ENCODE measurements at regions not wholly inside any gene's neighbourhood (a gene's known extent, or its start where the extent isn't known, plus 50 kb on each side); places are given as distances from the start of the nearest gene placed in this dataset.

GRCh38 chr12:58368001-58368400, 426.6 kb downstream of the ATP23 start:
- no peaks in the 10 kb centered on the region for H3K9me2 ChIP-seq (ENCODE audit: low read depth, low read length)
- H3K9me3 ChIP-seq (ENCODE audit: low read length): no peaks in the 10 kb centered on the region
- no peaks in the 10 kb centered on the region for H4K20me1 ChIP-seq (ENCODE audit: insufficient read depth, low read length)
- H3K27me3 ChIP-seq (ENCODE audit: insufficient read depth, low read length): no peaks in the 10 kb centered on the region; the same call in 1 of the 2 replicates
- no peak overlapping the region for H3K27ac ChIP-seq (ENCODE audit: low read depth, low read length, poor library complexity, severe bottlenecking)
- no peak for TF ChIP-seq EZH2 (IDR thresholded peaks at IDR 0.05; ENCODE audit: borderline replicate concordance, low read length)
- TF ChIP-seq CTCF (IDR thresholded peaks at IDR 0.05; ENCODE audit: low read length): no peak
- H2AFZ ChIP-seq (ENCODE audit: low read length): no peak overlapping the region
- H3K79me2 ChIP-seq (ENCODE audit: insufficient read depth, low read length): no peaks in the 10 kb centered on the region
- no peaks in the 10 kb centered on the region for H3F3A ChIP-seq (ENCODE audit: insufficient read depth, low read length)
- no peak overlapping the region for H3K4me2 ChIP-seq (ENCODE audit: low read length)
- no peaks in the 10 kb centered on the region for H3K36me3 ChIP-seq (ENCODE audit: insufficient read depth, low read length)
- H3K9ac ChIP-seq (ENCODE audit: low read length): no peak overlapping the region
- H3K4me1 ChIP-seq (ENCODE audit: insufficient read depth, low read length, severe bottlenecking): no peaks in the 10 kb centered on the region
- H3K4me3 ChIP-seq (ENCODE audit: low read depth, low read length, poor library complexity, severe bottlenecking): no peak overlapping the region

- H4K20me1 ChIP-seq (ENCODE audit: insufficient read depth, low read length): no peaks in the 10 kb centered on the region
- H3F3A ChIP-seq (ENCODE audit: insufficient read depth, low read length): no peaks in the 10 kb centered on the region
- no peaks in the 10 kb centered on the region for H3K79me2 ChIP-seq (ENCODE audit: insufficient read depth, low read length)
- no peak overlapping the region for H3K4me2 ChIP-seq (ENCODE audit: low read length)
- no peaks in the 10 kb centered on the region; the same call in 1 of the 2 replicates for H3K27me3 ChIP-seq (ENCODE audit: insufficient read depth, low read length)
- H3K9me3 ChIP-seq (ENCODE audit: low read length): no peaks in the 10 kb centered on the region
- no peak overlapping the region for H3K4me3 ChIP-seq (ENCODE audit: low read depth, low read length, poor library complexity, severe bottlenecking)
- no peak overlapping the region for H2AFZ ChIP-seq (ENCODE audit: low read length)
- TF ChIP-seq EZH2 (IDR thresholded peaks at IDR 0.05; ENCODE audit: borderline replicate concordance, low read length): no peak
- TF ChIP-seq CTCF (IDR thresholded peaks at IDR 0.05; ENCODE audit: low read length): no peak
- no peaks in the 10 kb centered on the region for H3K9me2 ChIP-seq (ENCODE audit: low read depth, low read length)
- H3K27ac ChIP-seq (ENCODE audit: low read depth, low read length, poor library complexity, severe bottlenecking): no peak overlapping the region
- H3K4me1 ChIP-seq (ENCODE audit: insufficient read depth, low read length, severe bottlenecking): no peaks in the 10 kb centered on the region
- H3K9ac ChIP-seq (ENCODE audit: low read length): no peak overlapping the region
- H3K36me3 ChIP-seq (ENCODE audit: insufficient read depth, low read length): no peaks in the 10 kb centered on the region
These were observed 428.2 kb downstream of the ATP23 start for GRCh38 chr12:58369576-58369975.

DNA sequence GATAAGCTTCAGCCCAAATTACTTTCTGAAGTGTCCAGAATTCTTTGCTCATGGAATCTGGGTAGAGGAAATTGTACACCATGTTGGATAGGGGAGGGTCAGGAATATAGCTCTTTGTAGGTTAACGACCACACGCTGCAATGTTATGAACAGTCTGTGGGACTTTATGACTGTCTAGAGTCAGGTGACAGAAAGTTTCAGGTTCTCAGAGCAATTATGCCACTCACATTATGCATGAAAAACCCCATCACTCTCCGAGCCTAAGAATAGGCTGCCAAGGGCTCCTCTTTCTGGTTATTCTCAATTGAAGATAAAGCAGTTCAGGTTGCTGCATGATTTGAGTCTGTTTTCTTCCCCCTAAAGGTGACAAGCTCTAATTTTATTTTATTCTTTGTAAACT, 430.9 kb downstream of the ATP23 start:
- no peaks in the 10 kb centered on the region for H3K9me3 ChIP-seq (ENCODE audit: low read length)
- H3K27ac ChIP-seq (ENCODE audit: low read depth, low read length, poor library complexity, severe bottlenecking): no peak overlapping the region
- no peaks in the 10 kb centered on the region for H4K20me1 ChIP-seq (ENCODE audit: insufficient read depth, low read length)
- no peaks in the 10 kb centered on the region for H3K4me1 ChIP-seq (ENCODE audit: insufficient read depth, low read length, severe bottlenecking)
- no peaks in the 10 kb centered on the region for H3K9me2 ChIP-seq (ENCODE audit: low read depth, low read length)
- no peaks in the 10 kb centered on the region; the same call in 1 of the 2 replicates for H3K27me3 ChIP-seq (ENCODE audit: insufficient read depth, low read length)
- H3K4me2 ChIP-seq (ENCODE audit: low read length): no peak overlapping the region
- no peaks in the 10 kb centered on the region for H3K36me3 ChIP-seq (ENCODE audit: insufficient read depth, low read length)
- H3K79me2 ChIP-seq (ENCODE audit: insufficient read depth, low read length): no peaks in the 10 kb centered on the region
- no peak overlapping the region for H2AFZ ChIP-seq (ENCODE audit: low read length)
- H3K9ac ChIP-seq (ENCODE audit: low read length): no peak overlapping the region
- no peak overlapping the region for H3K4me3 ChIP-seq (ENCODE audit: low read depth, low read length, poor library complexity, severe bottlenecking)
- TF ChIP-seq CTCF (IDR thresholded peaks at IDR 0.05; ENCODE audit: low read length) (no peak), EZH2 (IDR thresholded peaks at IDR 0.05; ENCODE audit: borderline replicate concordance, low read length) (no peak)
- no peaks in the 10 kb centered on the region for H3F3A ChIP-seq (ENCODE audit: insufficient read depth, low read length)
